ENCODE measurements at regions not wholly inside any gene's neighbourhood (a gene's known extent, or its start where the extent isn't known, plus 50 kb on each side); places are given as distances from the start of the nearest gene placed in this dataset.

- no peak for DNase-seq (ENCODE audit: low spot score)
These were observed 551.7 kb downstream of the RNF144A start for GRCh38 chr2:7468955-7469354.

- DNase-seq (ENCODE audit: low spot score) = no peak
These were observed 554.0 kb downstream of the RNF144A start for GRCh38 chr2:7471185-7471584.

GRCh38 chr2:7472465-7472864 lies 555.3 kb downstream of the RNF144A start:
- no peak for DNase-seq (ENCODE audit: low spot score)

- peak; percentile 5 for DNase-seq (ENCODE audit: low spot score)
These were observed 556.0 kb downstream of the RNF144A start for GRCh38 chr2:7473135-7473771.

- no peak for DNase-seq (ENCODE audit: low spot score)
These were observed 559.2 kb downstream of the RNF144A start for GRCh38 chr2:7476371-7476770.

GRCh38 chr2:7479603-7480002 lies 562.4 kb downstream of the RNF144A start:
- no peak for DNase-seq (ENCODE audit: low spot score)

- no peak for DNase-seq (ENCODE audit: low spot score)
These were observed 563.2 kb downstream of the RNF144A start for GRCh38 chr2:7480431-7480830.

- no peak for DNase-seq (ENCODE audit: low spot score)
These were observed 573.5 kb downstream of the RNF144A start for GRCh38 chr2:7490672-7491071.

GRCh38 chr2:7492719-7493118 lies 575.5 kb downstream of the RNF144A start:
- DNase-seq (ENCODE audit: low spot score) = no peak

- no peak for DNase-seq (ENCODE audit: low spot score)
These were observed 580.0 kb downstream of the RNF144A start for GRCh38 chr2:7497178-7497577.

- no peak for DNase-seq (ENCODE audit: low spot score)
These were observed 581.8 kb downstream of the RNF144A start for GRCh38 chr2:7499018-7499417.

- DNase-seq (ENCODE audit: low spot score) = no peak
These were observed 585.1 kb downstream of the RNF144A start for GRCh38 chr2:7502336-7502735.

GRCh38 chr2:7508296-7508943 lies 591.2 kb downstream of the RNF144A start:
- no peak for DNase-seq (ENCODE audit: low spot score)

GRCh38 chr2:7510353-7510752 lies 593.1 kb downstream of the RNF144A start:
- DNase-seq (ENCODE audit: low spot score) = no peak

- no peak for DNase-seq (ENCODE audit: low spot score)
These were observed 596.6 kb downstream of the RNF144A start for GRCh38 chr2:7513834-7514233.

- no peak for DNase-seq (ENCODE audit: low spot score)
These were observed 598.1 kb downstream of the RNF144A start for GRCh38 chr2:7515327-7515726.

GRCh38 chr2:7516484-7517063 lies 599.4 kb downstream of the RNF144A start:
- peak; percentile 34 for DNase-seq (ENCODE audit: low spot score)

GRCh38 chr2:7517088-7517487 lies 599.9 kb downstream of the RNF144A start:
- peak; percentile 75 for DNase-seq (ENCODE audit: low spot score)

GRCh38 chr2:7517851-7518250 lies 600.6 kb downstream of the RNF144A start:
- DNase-seq (ENCODE audit: low spot score) = no peak

GRCh38 chr2:7523481-7524120 lies 606.4 kb downstream of the RNF144A start:
- no peak for DNase-seq (ENCODE audit: low spot score)

GRCh38 chr2:7524195-7524594 lies 607.0 kb downstream of the RNF144A start:
- no peak for DNase-seq (ENCODE audit: low spot score)

GRCh38 chr2:7525746-7526145 lies 608.5 kb downstream of the RNF144A start:
- peak; percentile 94 for DNase-seq (ENCODE audit: low spot score)

- no peak for DNase-seq (ENCODE audit: low spot score)
These were observed 610.0 kb downstream of the RNF144A start for GRCh38 chr2:7527165-7527722.

Measured in COLO829 (cell line).